Right lung (tissue), 2 donors: ENCODE measurements at regions not wholly inside any gene's neighbourhood (a gene's known extent, or its start where the extent isn't known, plus 50 kb on each side); places are given as distances from the start of the nearest gene placed in this dataset.

ENCODE experiments used
- DNase-seq, 2 donors: peaks; one replicate each; pipeline ENCODE4 v3.0.0-alpha.2; 2013

DNA sequence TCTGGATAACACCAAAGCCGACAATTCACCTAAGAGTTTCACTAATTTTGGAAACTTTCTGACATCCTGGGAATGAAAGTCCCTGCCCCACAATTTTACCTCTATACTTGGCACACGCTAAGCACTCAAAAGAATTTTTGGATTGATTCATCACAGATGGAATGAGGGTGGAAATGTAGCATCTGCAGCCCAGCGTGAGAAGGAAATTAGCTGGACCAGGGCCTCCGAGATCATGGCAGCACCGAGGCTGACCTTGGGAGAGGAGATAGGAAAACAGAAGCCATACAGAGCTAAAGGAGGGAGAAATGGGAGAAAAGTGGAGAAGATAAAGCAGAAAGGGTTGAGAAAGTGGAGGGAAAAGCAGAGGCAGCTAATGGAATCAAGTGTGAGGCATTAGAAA, 606.6 kb upstream of the DPP6 start:
- DNase-seq: no peak

DNA sequence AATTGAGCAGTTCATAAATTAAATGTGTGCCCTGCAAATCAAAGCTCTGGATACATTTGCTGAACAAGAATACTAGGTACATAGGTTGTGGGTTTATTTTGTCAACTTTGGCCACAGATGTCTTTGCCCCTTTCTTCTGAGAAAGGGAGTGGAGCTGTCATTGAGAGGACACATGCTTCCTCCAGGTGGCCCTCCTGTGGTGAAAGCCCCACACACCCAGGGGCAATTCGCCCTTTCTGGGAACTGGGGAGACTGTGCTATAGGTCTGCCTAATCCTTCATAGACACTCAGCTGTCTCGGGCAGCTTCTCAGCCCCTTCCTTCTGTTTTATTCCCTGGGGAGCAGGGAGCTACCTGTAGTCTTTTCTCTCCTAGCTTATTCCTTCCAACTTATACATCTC, 605.7 kb upstream of the DPP6 start:
- DNase-seq: no peak

DNA sequence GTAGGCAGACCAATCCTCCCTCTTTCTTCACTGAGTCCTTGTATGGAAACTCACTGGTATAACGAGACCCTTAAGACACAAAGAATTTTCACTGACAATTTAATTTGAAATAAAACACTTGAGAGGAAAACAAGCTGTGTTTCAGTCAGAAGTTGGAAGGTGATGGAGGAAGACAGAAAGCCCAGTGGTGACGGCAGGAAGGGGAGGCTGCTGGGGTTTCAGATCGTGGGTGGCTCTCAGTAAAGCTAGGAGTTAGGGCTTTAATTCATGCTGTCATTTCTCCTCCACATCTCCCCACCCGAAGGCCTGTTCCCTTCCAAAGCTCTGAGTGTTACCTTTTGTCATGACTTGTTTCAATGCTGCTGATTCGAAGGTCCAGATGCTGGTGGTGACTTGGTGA, 605.2 kb upstream of the DPP6 start:
- no peak for DNase-seq

DNA sequence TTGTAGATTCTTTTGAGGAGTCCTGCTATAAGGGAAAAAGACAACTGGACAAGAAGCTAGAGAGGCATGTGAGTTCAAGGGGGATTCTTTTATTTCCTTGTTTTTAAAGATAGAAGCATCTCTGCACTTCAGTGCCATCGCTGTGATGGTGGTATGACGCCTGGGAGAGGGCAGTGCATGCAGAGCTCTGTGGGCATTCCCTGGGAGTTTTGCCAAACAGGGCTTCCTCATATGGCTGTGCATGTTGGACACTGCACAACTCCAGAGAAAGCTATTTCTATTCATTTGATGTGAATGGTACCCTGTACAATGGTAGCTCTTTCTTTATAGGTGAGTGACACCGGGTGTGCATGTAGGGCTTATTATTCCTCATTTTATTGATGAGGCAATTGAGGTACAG, 599.5 kb upstream of the DPP6 start:
- no peak for DNase-seq

DNA sequence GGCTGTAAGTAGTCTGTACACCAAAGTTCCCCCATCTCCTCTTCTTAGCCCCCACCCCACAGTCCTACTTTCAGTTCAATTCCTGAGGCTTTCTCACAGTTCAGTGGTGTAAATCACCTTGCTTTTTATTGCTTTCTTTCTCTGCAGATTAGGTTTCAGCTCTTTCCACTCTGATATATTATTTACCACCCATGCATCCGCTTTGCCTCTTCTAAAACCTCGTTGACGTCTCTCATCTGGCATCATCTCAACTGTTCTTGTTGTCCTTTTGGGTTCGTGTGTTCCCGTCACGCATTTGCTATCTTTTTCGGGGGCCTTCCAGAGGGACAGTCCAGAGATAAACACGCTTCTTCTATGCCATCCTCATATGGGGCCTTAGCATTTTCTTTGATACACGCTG, 597.9 kb upstream of the DPP6 start:
- DNase-seq: no peak

DNA sequence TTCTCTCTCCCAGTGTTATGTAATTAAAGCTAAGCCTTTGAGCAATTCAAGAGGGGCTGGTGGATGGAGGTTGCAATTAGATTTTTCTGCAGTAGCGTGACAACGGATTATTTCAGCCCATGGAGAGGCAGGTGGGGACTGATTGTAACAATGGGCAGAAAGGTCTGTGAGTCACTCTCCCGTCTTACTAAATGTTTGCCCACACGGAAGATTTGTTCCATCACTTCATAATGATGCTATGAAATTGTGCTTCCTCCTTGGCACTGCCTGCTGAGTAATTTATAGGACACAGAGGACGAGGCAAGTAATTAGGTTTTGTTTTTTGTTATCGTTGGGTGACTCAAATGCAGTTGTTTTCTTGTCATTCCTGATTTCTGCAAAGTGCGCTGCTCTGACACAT, 594.5 kb upstream of the DPP6 start:
- no peak for DNase-seq

DNA sequence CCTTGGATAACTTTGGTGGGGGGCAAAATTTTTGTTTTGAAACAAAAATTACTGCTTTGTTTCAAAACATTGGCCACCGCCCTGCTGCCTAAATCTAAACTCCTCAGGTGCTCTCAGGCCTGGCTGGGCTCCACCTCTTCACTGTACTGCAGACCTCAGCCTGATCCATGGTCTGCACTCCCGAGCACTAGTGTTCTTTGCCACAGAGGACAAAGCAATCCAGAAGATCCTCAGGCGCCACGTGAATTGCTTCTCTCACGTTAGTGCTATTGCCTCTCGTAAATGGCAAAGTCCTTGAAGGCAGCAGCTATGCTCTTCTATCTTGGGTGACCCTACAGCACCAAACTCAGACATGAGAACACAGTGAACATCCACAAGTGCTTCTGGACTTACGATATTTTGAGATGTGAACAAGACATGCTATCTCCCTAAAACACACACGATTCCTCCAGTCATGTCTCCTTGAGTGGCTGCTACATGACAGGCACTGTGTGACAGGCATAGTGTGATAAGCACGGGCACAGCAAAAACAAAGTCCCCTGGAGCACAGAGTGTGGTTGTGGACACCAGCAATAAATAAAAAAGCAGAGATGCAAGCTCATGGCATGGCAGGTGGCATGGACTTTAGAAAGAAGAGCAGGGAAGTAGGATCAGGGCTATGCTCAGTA, 582.1 kb upstream of the DPP6 start:
- no peak for DNase-seq

DNA sequence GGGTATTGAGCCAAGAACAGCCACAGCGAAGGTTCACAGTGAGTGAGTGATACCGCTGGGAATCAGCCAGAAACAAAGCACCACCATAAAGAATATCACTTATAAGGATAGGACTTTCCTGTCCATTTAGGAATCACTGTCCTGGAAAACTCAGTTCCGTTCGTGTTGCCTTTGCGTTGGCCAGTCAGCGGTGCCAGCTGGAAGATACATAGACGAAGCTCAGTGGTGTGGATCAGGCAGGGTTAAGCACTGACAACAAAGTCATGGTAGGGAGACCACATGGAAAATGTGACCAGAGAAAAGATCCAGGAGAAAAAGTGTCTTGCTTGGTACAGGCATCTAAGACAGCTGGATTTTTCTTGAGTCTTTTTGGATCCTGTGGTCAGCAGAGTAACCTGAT, 579.7 kb upstream of the DPP6 start:
- DNase-seq: no peak

DNA sequence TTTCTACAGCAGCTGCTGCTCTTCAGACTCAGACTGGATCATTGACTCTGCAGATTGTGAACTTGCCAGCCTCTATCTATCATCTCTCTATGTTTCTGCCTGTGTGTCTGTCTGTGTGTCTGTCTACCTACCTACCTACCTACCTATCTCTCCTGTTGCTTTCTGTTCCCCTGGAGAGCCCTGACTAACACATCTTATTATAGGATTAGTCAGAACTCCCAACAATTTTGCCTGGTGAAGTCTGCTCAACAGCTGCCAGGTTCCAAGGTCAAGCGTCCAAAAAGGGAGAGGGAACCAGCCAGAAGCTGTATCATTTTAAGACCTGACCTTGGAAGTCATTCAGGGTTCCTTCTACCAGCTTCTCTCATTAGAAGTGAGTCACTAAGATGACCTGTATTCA, 579.0 kb upstream of the DPP6 start:
- no peak for DNase-seq

DNA sequence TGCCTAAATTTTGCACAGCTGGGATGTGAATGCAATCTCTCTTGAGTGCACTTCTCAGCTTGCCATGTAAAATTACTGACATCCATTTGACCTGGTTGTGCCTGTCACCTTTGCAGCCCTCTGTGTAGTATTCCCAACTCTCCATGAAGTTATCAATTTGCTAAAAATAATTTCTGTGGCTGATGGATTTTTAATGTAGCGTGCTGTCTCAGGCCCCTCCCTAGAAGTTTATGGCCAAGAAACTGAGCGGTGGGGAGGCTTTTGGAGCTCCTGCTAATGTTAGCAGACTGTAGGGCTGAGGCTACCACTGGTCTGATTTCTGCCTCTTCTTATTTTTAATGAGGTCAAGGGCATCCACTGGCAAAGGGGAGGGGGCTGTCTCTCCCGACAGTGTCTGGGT, 577.0 kb upstream of the DPP6 start:
- DNase-seq: no peak

DNA sequence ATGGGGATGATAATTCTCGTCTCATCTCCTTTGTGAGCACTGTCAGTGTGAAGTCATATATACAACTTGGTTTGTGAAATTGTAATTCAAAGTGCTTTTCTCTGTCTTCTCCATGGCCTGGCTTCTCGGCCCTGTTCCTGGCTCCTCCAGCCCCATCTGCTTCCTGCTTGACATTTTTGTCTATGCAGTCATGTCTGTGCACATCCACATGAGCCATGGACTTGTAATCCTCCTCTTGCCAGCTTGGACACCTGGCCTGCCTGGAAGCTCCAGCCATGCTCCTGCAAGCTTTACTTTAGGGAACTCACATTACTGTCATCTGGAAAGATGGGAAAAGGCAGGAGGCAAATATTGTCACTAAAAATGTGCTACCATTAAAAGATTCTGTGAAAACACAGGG, 576.0 kb upstream of the DPP6 start:
- DNase-seq: no peak

DNA sequence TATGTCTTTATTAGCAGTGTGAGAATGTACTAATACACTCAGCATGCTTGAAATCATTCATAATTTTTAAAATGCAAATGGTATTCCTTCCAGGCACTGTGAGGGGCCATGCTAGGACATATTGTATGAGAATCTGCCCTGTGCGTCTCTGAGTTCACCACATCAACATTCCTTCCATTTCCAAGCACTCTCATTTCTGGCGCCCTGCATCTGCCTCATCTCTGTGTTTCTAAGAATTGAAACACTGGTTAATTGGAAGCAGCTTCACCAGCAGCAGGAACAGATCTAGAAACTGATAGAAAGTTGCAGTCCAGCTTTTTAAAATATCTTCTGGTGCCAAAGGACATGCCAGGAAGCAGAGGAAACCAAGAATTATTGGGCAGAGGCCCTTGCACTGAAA, 555.9 kb upstream of the DPP6 start:
- DNase-seq: no peak

DNA sequence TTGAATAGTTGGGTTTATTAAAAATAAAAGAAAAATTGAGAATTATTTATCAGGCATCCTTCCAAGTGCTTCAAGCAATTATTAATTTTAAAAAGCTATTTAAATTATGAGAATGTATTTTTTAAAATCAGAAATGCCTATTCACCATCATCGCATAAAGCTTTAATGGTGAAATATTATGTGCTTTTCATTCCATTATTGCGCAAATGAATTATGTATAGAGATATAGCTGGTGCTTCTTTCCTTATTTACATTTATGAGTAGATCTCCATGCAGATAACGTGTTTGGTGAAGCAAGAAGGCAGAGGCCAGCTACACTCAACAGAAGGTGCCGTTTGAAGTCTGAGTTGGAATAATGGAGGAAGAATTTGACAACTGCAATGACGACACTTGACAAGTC, 549.1 kb upstream of the DPP6 start:
- DNase-seq: no peak

DNA sequence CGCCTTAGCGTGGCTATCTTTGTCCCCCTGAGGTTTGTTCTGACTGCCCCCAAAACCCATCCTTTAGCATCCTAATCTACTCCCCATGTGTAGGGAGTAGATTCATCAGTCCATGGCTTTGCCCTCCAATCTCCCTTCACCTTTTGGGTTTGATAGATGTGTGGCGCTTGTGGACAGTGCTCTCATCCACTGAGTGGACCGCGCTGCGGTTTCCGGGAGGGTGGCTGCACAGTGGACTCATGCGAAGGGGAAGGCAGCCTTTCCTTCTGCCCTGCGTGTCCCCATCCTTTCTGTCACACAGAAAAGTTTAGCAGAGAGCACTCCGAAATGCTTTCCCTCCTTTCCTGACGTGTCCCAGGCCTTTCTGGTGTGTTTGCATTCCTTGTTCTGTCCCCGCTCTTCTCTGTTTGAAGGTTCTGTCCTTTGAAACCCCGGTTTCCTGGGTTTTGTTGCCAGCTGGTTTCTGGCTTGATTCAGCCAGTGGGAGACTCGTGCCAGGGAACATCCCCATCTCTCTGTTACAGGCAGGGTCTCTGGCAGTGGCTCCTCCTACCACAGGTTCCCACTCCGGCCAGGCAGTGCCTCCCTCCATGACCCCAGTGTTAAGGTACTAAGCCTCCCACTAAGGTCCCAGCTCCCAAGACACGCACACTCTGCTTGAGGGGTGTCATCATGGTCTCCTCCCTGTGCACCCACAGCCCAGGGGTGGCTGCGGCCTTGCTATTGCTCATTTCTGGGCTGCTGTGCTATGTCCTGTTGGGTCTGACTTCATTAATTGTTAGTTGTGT, 547.7 kb upstream of the DPP6 start:
- no peak for DNase-seq

DNA sequence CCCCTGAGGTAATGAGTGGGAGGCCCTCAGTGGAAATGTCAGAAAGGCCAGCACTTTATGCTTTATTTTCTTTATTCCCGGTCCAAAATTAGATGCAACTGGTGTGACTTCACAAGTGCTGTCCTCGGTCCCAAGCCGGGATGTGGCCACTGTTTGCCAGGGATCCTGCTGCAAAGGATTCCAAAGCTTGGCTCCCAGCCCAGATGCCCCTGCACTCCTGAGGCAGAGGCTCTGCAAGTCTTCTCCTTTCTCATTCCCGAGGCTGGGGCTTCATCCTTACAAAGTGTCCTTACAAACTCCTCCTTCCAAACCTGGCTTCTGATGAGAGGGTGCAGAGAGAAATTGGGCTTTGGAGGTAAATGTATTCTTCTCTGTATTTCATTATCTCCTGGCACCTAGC, 544.3 kb upstream of the DPP6 start:
- DNase-seq: no peak

DNA sequence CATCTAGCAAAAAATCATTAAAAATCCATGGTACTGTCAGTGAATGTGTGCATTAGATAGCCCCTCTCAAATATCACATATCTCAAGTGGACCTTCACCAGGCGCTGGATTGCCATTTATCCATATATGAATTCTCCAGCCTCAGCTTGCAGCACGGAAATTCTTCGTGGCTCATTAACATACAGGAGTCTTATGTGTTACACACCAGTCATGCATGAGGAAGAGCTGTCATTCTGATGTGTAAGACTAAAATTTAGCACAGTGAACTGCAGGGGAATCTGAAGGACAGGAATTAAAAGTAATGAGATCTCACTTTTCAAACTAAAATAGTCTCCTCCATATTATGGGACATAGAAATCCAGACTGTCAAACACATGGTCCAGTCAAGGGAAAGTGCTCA, 542.4 kb upstream of the DPP6 start:
- DNase-seq: no peak

DNA sequence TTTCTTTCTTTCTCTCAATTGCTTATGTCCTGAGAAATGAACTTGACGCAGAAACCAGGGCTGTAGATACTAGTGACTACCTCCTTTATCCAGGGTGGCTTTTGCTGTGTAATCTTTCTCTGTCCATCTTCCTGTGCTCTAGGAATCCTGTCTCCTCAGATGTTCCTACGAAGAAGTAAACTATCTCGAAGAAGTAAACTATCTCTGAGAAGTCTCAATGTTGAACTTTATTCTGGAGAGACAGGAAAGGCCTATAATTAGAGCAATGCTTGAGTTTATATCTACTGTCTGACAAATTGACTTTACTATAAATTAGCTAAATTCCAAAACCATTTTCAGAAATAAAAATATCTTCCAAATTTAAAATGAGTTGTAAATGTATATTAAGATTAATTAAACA, 541.5 kb upstream of the DPP6 start:
- DNase-seq: no peak

DNA sequence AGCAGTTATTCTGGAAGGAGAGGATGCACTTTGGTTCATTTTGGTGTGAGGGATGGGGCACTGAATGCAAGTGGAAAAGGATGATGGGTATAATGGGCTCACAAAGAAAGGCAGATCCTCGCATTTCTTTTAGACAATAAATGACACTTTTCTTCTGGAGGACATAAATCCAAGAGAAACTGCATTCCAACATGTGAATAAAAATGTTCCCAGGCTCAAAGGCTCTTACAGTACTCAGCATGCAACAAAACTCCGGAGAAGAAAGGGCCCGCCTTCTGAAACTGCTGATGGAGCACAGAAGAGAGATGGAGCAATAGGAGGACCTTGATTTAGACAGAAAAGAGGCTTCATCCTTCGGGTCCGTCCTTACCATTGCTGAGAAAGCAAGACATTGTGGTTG, 538.2 kb upstream of the DPP6 start:
- DNase-seq: no peak

DNA sequence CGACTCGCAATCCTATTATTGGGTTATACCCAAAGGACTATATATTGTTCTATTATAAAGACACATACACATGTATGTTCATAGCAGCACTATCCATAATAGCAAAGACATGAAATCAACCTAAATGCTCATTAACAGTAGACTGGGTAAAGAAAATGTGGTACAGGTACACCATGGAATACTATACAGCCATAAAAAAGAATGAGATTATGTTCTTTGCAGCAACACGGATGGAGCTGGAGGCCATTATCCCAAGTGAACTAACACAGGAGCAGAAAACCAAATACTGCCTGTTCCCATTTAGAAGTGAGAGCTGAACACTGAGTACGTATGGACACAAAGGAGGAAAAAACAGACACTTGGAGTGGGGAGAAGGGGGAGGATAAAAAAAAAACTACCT, 536.8 kb upstream of the DPP6 start:
- no peak for DNase-seq

DNA sequence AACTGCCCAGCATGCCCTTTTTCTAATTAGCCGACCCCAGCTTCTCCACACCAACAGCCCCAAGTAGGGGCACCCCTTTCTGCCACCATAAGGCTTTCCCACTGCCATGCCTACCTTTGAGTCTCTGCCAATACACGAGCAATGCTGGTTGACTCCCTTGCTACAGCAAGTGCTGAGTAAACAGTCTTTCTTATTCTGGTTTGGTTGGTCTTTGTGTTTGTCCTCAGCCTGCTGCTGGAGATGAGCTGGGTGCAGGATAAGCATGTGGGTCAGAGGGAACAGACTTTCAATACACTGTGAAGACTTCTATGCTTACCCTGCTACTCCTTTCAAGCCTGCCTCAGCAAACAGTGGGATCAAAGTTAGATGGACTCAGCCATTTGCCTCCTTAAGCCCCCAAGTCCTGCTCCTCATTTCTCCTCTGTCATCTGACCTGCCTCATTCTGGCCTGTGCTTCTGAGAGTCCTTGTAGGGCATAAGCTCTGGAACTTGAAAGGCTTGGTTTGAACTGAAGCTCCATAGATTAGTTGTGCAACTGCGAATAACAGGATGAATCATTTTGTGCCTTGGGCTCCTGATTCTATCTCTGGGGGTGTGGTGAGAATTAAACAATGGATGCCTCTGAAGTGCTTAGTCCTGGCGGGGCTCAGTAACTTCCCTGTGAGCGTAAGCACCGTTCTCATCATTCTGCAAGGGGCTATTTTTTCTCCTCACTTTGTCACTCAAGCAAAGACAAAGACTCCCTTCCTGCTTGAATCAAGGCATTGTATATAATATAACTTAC, 533.8 kb upstream of the DPP6 start:
- DNase-seq: no peak

DNA sequence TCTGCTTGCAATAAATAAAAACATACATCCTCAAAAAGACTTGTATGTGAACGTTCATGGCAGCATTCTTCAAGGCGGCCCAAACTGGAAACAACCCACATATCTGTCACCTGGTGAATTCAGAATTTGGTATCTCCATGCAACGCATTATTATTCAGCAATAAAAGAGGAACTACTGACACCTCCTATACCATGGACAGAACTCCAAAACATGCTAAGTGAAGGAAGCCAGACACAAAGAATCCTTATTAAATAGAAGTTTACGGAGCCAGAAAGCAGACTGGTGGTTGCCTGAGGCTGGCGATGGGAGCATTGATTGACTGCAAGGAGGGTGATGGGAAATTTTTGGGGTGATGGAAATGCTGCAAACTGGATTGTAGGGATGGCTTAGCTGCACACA, 530.8 kb upstream of the DPP6 start:
- DNase-seq: no peak

DNA sequence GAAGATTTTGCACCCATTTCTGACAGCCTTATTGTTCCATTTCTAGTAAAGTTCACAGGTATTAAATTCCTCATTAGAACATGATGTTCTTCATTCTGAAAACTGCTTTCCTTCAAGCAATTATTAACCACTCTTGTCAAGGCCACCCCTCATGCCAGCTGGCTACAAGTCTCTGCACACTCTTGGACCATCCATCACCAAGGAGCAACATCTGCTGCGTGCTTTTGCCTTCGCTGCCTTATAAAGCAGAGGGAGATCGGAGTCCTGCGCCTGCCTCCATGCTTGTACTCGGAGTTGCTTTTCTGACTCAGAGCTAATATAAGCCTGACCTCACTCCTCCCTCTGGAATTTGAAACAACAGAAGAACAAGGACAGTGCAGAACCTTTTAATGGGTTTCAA, 529.9 kb upstream of the DPP6 start:
- no peak for DNase-seq

DNA sequence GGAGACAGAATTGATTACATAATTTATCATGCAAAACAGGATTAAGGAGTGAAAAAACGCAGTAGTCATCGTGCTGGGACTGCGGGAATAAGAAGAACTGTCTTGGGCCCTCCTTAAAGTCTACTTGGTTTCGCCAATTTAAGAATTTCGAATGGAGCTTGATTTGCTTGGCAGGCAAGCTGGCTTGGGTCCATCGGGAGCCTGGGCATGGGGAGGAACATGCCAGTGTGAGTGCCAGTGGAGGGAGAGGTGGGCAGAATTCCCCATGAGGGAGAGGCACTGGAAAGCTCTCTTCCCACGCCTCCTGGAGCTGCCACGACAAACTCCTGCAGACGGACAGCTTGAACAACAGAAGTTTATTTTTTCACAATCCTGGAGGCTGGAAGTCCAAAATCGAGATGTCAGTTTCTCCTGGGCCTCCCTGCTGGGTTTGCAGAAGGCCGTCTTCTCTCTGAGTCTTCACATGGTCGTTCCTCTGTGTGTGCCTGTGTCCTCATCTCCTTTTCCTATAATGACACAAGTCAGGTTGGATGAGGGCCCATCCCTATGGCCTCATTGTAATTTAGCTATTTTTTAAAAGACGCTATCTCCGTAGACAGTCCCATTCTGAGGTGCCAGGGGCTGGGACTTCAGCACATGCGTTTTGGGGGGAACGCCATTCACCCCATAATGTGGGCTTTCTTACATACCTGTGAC, 528.7 kb upstream of the DPP6 start:
- no peak for DNase-seq
